ENCODE measurements at regions not wholly inside any gene's neighbourhood (a gene's known extent, or its start where the extent isn't known, plus 50 kb on each side); places are given as distances from the start of the nearest gene placed in this dataset.

GRCh38 chr10:107422681-107423080 is 258.2 kb upstream of the SORCS1 start:
- no peaks in the 10 kb centered on the region for H3K9me3 ChIP-seq (ENCODE audit: insufficient read depth, low read depth)
- intact Hi-C loops (cut with micrococcal nuclease; ENCODE audit: unreplicated experiment) = no loop called here

GRCh38 chr10:107420196-107420595 is 255.7 kb upstream of the SORCS1 start:
- POLR2A ChIA-PET (ENCODE audit: unreplicated experiment) = no interaction called here
- Histone ChIP-seq H3K4me3 (no peak overlapping the region), H3K27ac (no peak overlapping the region), H4K20me1 (ENCODE audit: insufficient read depth) (no peaks in the 10 kb centered on the region), H3K36me3 (ENCODE audit: low read depth) (no peaks in the 10 kb centered on the region), H3K79me2 (ENCODE audit: low read depth) (no peaks in the 10 kb centered on the region), H3K27me3 (ENCODE audit: insufficient read depth, low read depth) (no peaks in the 10 kb centered on the region), H2AFZ (no peak overlapping the region), H3K4me1 (replicated peaks; ENCODE audit: insufficient read depth) (no peaks in the 10 kb centered on the region), H3K9me3 (ENCODE audit: insufficient read depth, low read depth) (no peaks in the 10 kb centered on the region), H3F3A (ENCODE audit: insufficient read depth, low read depth) (no peaks in the 10 kb centered on the region), H3K4me2 (no peak overlapping the region), H3K9me2 (ENCODE audit: insufficient read depth) (no peaks in the 10 kb centered on the region)
- CTCF ChIA-PET = no interaction called here
- no peak for TF ChIP-seq CTCF (conservative IDR thresholded peaks at IDR 0.05)
- no peak for TF ChIP-seq EZH2 (IDR thresholded peaks at IDR 0.05; ENCODE audit: low read depth)
- no peak for DNase-seq
- intact Hi-C loops (cut with micrococcal nuclease; ENCODE audit: unreplicated experiment) = no loop called here
- BruUV-seq (replicated peaks) = no TSS peak

More at GRCh38 chr10:107422681-107423080, 258.2 kb upstream of the SORCS1 start:
- Histone ChIP-seq H3K27me3 (ENCODE audit: insufficient read depth, low read depth) (no peaks in the 10 kb centered on the region), H3K4me3 (no peak overlapping the region), H3K4me2 (no peak overlapping the region), H3K4me1 (replicated peaks; ENCODE audit: insufficient read depth) (no peaks in the 10 kb centered on the region), H3K9me2 (ENCODE audit: insufficient read depth) (no peaks in the 10 kb centered on the region), H3K27ac (no peak overlapping the region), H3F3A (ENCODE audit: insufficient read depth, low read depth) (no peaks in the 10 kb centered on the region), H3K36me3 (ENCODE audit: low read depth) (no peaks in the 10 kb centered on the region), H4K20me1 (ENCODE audit: insufficient read depth) (no peaks in the 10 kb centered on the region), H3K79me2 (ENCODE audit: low read depth) (no peaks in the 10 kb centered on the region), H2AFZ (no peak overlapping the region)
- ChIA-PET CTCF (no interaction called here), POLR2A (ENCODE audit: unreplicated experiment) (no interaction called here)
- BruUV-seq (replicated peaks) = no TSS peak
- no peak for DNase-seq
- TF ChIP-seq EZH2 (IDR thresholded peaks at IDR 0.05; ENCODE audit: low read depth) = no peak
- no peak for TF ChIP-seq CTCF (conservative IDR thresholded peaks at IDR 0.05)

GRCh38 chr10:107418085-107418806 is 253.7 kb upstream of the SORCS1 start:
- no peaks in the 10 kb centered on the region for H3K9me3 ChIP-seq (ENCODE audit: insufficient read depth, low read depth)
- no peaks in the 10 kb centered on the region for H3K27me3 ChIP-seq (ENCODE audit: insufficient read depth, low read depth)
- no peaks in the 10 kb centered on the region for H3F3A ChIP-seq (ENCODE audit: insufficient read depth, low read depth)
- BruUV-seq (replicated peaks) = no TSS peak
- no peak overlapping the region for H3K27ac ChIP-seq
- no peak for DNase-seq
- POLR2A ChIA-PET (ENCODE audit: unreplicated experiment) = no interaction called here
- H3K4me1 ChIP-seq (replicated peaks; ENCODE audit: insufficient read depth) = no peaks in the 10 kb centered on the region
- TF ChIP-seq EZH2 (IDR thresholded peaks at IDR 0.05; ENCODE audit: low read depth) (no peak), CTCF (conservative IDR thresholded peaks at IDR 0.05) (no peak)
- H3K79me2 ChIP-seq (ENCODE audit: low read depth) = no peaks in the 10 kb centered on the region
- no peak overlapping the region for H3K4me2 ChIP-seq
- H3K9me2 ChIP-seq (ENCODE audit: insufficient read depth) = no peaks in the 10 kb centered on the region
- CTCF ChIA-PET = no interaction called here
- H3K36me3 ChIP-seq (ENCODE audit: low read depth) = no peaks in the 10 kb centered on the region
- no peak overlapping the region for H3K4me3 ChIP-seq
- H2AFZ ChIP-seq = no peak overlapping the region
- intact Hi-C loops (cut with micrococcal nuclease; ENCODE audit: unreplicated experiment) = no loop called here
- H4K20me1 ChIP-seq (ENCODE audit: insufficient read depth) = no peaks in the 10 kb centered on the region

All from PC-9 (cell line).